Activated naive CD4-positive, alpha-beta T cell treated with anti-CD3 and anti-CD28 coated beads for 36 hours (primary cell): ENCODE measurements at regions not wholly inside any gene's neighbourhood (a gene's known extent, or its start where the extent isn't known, plus 50 kb on each side); places are given as distances from the start of the nearest gene placed in this dataset.

ENCODE experiments used
- CTCF ChIA-PET: fragments of 350-600 bp; sonication (Branson Sonifier 250); formaldehyde crosslinking; loops from one replicate; lab custom pipeline; 2021; ENCODE audit warnings: antibody characterized with exemption; lab: Charles Lee
- DNase-seq: peaks from one replicate; pipeline ENCODE4 v3.0.0-alpha.2; 2020
- H3K27ac Mint-ChIP-seq: one replicate; pipeline ENCODE4 v1.8.0; 2021; ENCODE audit warnings: mild to moderate bottlenecking, mixed read lengths
- H3K27me3 Mint-ChIP-seq: one replicate; pipeline ENCODE4 v1.8.0; 2021; ENCODE audit warnings: low read depth, mixed read lengths
- H3K36me3 Mint-ChIP-seq: one replicate; pipeline ENCODE4 v1.8.0; 2021; ENCODE audit warnings: low read depth, mixed read lengths
- H3K4me1 Mint-ChIP-seq: one replicate; pipeline ENCODE4 v1.8.0; 2021; ENCODE audit warnings: low read depth, mixed read lengths
- H3K4me3 Mint-ChIP-seq: one replicate; pipeline ENCODE4 v1.8.0; 2021; ENCODE audit warnings: mild to moderate bottlenecking, moderate library complexity, mixed read lengths
- H3K9me3 Mint-ChIP-seq: one replicate; pipeline ENCODE4 v1.8.0; 2021; ENCODE audit warnings: mixed read lengths
- intact Hi-C: fragments of 100-400 bp; cut with micrococcal nuclease; formaldehyde crosslinking; loops from one replicate; pipeline ENCODE4 v1.15.1; 2023

DNA sequence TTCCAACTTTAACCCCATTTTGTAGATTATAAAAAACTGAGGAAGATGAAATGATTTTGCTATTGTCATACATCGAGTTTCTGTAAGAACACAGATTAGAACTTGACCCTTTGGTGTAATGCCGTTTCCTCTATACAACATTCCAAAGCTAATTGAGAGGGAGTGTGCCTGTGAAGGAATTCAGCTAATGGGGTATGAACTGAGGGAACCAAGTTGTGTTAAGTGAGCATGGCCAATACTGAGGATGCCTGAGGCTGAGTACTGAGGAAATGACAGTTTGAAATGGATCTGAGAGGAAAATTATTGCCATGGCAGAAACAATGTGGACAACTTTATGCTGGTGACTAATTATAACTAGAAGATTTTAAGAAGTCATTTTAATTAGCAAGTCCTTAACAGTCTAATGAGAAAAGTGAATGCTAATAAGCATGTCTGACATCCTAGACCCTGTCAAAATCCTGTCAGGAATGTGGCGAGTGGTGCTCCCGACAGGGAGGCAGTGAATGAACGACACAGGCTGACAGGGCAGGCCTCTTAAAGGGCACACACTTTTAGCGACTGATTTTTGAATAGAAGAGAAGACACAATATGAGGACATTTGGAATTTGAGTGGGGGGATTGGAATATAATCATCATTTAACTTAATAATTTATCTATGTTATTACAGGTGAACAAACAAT, 262.5 kb downstream of the HLX start:
- peaks cover 11% of the 10 kb centered on the region for H3K27me3 Mint-ChIP-seq
- H3K9me3 Mint-ChIP-seq = no peaks in the 10 kb centered on the region
- DNase-seq = no peak
- CTCF ChIA-PET = no interaction called here
- intact Hi-C loops = no loop called here
- H3K4me1 Mint-ChIP-seq = no peaks in the 10 kb centered on the region
- H3K27ac Mint-ChIP-seq = no peak overlapping the region
- H3K36me3 Mint-ChIP-seq = no peaks in the 10 kb centered on the region
- H3K4me3 Mint-ChIP-seq = no peak overlapping the region

DNA sequence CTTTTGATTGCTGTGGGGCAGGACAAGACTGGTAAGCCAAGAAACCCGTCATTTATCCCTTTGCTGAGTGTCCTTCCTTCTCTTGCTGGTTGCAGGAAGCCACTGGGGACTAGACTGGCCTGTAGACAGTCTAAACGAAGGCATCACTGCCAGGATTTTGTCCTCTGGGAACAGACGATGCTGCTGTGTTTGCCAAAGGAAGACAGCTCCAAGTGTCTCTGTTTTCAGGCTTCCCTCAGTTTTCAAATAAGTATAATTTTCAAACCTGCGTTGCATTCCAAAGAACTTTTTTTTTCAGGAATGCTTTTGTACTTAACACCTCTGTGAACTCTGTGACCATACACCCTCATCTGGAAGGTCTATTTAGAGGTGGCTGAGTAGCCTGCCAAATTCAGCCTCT, 269.4 kb downstream of the HLX start:
- Mint-ChIP-seq H3K27me3 (peaks cover 6% of the 10 kb centered on the region), H3K4me1 (no peaks in the 10 kb centered on the region), H3K4me3 (no peak overlapping the region), H3K27ac (no peak overlapping the region), H3K36me3 (no peaks in the 10 kb centered on the region), H3K9me3 (no peaks in the 10 kb centered on the region)
- intact Hi-C loops = no loop called here
- CTCF ChIA-PET = no interaction called here
- DNase-seq = no peak

DNA sequence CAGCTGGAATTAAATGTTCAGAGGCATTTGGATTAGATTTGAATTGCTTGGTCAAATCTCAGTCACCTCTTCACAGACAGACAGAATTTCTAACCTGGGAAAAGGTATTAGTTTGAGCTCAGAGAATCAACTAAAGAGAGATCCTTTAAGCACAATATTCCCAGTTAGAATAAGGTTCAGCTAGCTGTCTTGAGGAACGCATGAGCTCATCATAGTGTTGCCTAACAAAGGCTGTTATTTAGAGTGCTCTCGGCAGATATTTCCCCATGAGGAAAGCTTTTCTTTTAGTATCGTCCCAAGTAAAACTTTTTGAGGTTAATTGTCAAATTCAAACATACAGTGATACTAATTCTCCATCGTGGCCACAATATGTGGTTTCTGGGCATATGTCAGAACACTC, 269.9 kb downstream of the HLX start:
- H3K36me3 Mint-ChIP-seq = no peaks in the 10 kb centered on the region
- H3K4me1 Mint-ChIP-seq = no peaks in the 10 kb centered on the region
- H3K27me3 Mint-ChIP-seq = peaks cover 6% of the 10 kb centered on the region
- no peak overlapping the region for H3K4me3 Mint-ChIP-seq
- no peak overlapping the region for H3K27ac Mint-ChIP-seq
- DNase-seq = no peak
- H3K9me3 Mint-ChIP-seq = no peaks in the 10 kb centered on the region
- CTCF ChIA-PET = no interaction called here
- intact Hi-C loops = no loop called here

DNA sequence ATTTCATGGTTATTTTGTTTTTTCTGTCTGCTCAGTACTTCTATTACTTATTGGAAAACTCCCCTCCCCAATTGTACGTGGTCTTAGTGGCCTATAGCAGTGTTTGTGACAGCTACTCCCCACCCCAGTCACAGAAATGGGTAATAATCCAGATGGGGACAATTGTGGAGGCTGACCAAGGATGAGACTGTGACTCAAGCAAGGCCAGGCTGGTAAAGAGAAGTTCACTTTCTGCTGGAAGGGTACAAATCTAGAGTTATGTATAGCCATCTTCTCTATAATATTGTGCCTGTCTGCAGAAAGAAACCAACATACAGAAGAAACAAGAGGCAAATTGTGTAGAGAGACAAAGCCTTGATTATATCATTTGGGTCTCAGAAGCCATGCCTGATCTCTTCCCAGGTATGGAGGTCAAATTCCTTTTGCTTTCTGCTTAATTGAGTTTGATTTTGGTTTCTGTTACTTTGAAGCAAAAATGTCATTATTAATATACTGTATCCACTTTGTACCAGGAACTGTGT, 270.4 kb downstream of the HLX start:
- CTCF ChIA-PET = no interaction called here
- intact Hi-C loops = no loop called here
- Mint-ChIP-seq H3K9me3 (no peaks in the 10 kb centered on the region), H3K4me3 (no peak overlapping the region), H3K27ac (no peak overlapping the region), H3K27me3 (peaks cover 6% of the 10 kb centered on the region), H3K4me1 (no peaks in the 10 kb centered on the region), H3K36me3 (no peaks in the 10 kb centered on the region)
- no peak for DNase-seq

DNA sequence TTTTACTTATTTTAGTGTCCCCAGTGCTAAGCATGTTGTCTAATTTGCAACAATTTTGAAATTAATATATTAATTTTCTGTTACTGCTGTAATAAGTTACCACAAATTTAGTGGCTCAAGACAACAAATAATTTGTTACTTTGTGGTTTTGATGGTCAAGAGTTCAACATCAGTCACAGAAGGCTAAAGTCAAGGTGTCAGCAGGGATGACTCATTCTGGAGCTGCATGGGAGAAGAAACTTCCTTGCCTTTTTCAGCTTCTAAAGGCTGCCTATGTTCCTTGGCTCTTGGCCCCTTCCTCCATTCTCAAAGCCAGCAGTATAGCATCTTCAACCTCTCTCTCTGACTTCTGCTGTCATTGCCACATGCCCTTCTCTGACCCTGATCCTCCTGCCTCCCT, 271.8 kb downstream of the HLX start:
- Mint-ChIP-seq H3K36me3 (no peaks in the 10 kb centered on the region), H3K9me3 (no peaks in the 10 kb centered on the region), H3K4me1 (no peaks in the 10 kb centered on the region), H3K27ac (no peak overlapping the region), H3K27me3 (peaks cover 4% of the 10 kb centered on the region), H3K4me3 (no peak overlapping the region)
- CTCF ChIA-PET = interaction anchor here (0.6 kb wide), 1 partner anchor 36 kb away, joined by 4 read pairs; no protein-coding TSS in a partner anchor
- intact Hi-C loops = no loop called here
- no peak for DNase-seq

DNA sequence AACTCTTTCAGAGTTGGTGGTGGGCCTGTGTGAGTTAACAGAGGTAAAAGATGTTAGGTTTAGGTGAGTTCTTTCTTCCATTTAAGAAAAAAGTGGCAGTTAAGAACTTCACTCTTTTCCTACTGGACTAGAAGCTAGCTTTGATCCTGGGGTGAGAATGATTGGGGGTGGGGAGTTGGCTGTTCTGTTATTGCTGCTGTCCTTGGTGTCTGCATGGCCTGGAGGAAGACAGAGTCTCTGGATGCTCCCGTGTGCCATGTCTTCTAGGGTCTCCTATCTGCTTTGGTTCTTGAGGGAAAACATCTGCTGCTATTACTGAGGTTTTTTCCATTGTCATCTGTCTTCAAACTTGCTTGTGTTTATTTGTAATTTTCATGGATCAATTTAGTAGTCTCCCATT, 275.7 kb downstream of the HLX start:
- Mint-ChIP-seq H3K27me3 (peaks cover 3% of the 10 kb centered on the region), H3K4me3 (no peak overlapping the region), H3K36me3 (no peaks in the 10 kb centered on the region), H3K27ac (no peak overlapping the region), H3K4me1 (no peaks in the 10 kb centered on the region), H3K9me3 (no peaks in the 10 kb centered on the region)
- intact Hi-C loops = no loop called here
- CTCF ChIA-PET = no interaction called here
- DNase-seq = no peak

DNA sequence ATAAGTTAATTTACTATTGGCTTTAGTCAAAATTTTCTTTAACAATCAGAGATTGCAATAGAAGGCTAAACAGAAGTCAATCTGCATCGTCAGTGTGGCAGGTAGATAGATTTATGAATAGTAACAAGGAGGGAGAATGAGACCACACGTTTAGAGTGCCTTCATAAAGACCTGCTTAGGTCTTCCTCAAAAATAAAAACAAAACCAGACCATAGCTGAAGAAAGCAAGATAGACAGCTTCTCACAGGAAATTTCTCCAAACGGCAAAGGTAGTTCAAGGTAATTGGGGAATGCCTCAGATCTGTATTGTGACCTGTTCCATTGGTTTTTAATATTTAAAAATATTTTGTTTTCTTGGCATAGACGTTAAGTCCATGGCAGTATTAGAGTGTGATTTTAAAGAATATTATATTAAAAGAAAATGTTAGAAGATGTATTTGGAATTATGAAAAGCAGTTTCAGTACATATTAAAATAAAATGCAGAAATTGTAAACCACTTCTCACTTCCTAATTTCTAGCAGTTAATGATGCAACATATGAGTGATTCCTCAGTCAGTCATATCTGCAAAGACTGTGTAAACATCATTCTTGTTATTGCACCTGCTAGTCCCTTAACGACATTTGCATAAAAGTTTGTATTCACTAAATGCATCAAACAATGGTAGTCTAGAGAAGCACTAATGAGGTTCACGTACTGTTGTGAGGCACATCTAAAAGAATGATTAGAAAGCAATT, 278.0 kb downstream of the HLX start:
- CTCF ChIA-PET = no interaction called here
- Mint-ChIP-seq H3K27me3 (peaks cover 3% of the 10 kb centered on the region), H3K4me1 (no peaks in the 10 kb centered on the region), H3K36me3 (no peaks in the 10 kb centered on the region), H3K9me3 (no peaks in the 10 kb centered on the region), H3K27ac (no peak overlapping the region), H3K4me3 (no peak overlapping the region)
- intact Hi-C loops = no loop called here
- no peak for DNase-seq

DNA sequence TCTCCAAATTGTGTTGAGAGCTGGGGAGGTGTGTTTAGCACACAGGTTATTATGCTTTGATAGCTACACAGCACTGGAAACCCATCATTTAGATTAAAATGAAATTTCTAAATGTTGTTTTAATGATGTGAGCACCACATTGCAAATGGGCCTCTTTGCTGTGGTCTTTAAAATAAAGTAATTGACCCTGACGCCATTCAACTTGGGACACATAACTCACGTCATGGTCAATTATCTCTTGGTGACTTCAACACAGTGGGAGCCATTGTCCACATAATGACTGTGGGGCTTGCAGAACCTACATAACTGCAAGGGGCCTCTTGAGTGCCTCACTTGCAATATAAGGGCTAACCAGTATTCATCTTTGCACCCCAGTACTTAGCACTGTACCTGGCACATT, 280.4 kb downstream of the HLX start:
- no peak overlapping the region for H3K27ac Mint-ChIP-seq
- no peaks in the 10 kb centered on the region for H3K4me1 Mint-ChIP-seq
- no peaks in the 10 kb centered on the region for H3K9me3 Mint-ChIP-seq
- CTCF ChIA-PET = no interaction called here
- intact Hi-C loops = no loop called here
- no peaks in the 10 kb centered on the region for H3K36me3 Mint-ChIP-seq
- DNase-seq = no peak
- H3K4me3 Mint-ChIP-seq = no peak overlapping the region
- H3K27me3 Mint-ChIP-seq = peaks cover 3% of the 10 kb centered on the region

DNA sequence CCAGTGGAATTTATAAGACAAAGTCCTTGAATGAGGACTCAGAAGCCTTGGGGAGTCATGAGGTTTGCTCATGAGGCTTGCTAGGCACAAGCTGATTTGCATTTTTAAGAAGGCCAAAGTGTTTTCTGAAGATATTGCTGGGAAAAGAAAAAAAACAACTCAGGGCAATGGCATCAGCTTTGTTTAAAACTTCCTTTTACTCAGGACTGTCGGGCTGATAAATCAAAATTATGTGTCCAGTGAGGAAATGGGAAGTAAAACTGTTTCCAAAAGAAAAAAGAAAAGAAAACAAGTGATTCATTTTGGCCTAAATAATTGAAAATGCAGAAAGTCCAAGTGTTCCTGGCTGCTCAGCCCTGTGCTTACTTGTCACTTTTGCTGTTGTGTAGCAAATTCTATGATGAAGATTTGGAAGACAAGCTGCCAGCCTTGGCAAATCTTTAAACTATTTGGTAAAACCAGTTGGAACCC, 282.4 kb downstream of the HLX start:
- Mint-ChIP-seq H3K4me3 (no peak overlapping the region), H3K27ac (no peak overlapping the region), H3K36me3 (no peaks in the 10 kb centered on the region), H3K27me3 (peaks cover 7% of the 10 kb centered on the region), H3K4me1 (no peaks in the 10 kb centered on the region), H3K9me3 (no peaks in the 10 kb centered on the region)
- no peak for DNase-seq
- CTCF ChIA-PET = no interaction called here
- intact Hi-C loops = no loop called here

DNA sequence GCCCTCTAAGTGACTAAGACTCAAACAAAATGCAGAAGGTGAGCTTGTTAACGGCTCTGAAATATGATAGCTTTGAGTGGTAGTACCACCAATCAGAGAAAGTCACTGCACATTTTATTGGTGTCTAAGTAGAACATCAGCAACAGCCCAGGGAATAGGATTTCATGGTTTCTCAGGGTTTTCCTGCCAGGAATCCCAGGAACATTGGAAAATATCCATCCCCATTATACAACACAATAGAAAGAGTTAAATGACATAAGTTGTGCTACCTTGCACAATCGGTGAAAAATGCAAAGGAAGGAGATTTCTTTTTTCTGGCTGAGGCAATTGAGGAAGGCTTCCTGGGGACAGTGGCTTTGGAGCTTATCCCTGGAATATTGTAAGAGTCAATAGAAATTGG, 283.1 kb downstream of the HLX start:
- Mint-ChIP-seq H3K4me1 (no peaks in the 10 kb centered on the region), H3K27me3 (peaks cover 7% of the 10 kb centered on the region), H3K36me3 (no peaks in the 10 kb centered on the region), H3K4me3 (no peak overlapping the region), H3K9me3 (no peaks in the 10 kb centered on the region), H3K27ac (no peak overlapping the region)
- DNase-seq = no peak
- intact Hi-C loops = no loop called here
- CTCF ChIA-PET = no interaction called here

DNA sequence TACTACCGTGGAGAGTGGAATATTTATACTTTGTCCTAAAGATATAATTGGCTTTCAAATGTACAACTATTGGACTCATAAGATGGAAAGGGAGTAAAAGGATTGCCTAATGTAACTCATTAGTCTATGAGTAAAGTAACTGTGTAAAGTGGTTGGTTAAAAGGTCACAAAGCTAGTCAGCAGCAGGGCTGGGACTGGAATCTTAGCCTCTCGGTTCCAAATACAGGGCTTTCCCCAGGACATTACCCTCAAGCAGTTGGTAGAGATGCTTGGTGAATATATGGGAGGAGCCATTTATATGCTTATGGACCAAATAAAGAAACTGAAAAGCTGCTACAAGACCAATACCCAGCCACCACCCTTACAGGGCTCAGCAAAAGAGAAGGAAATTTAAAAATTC, 283.7 kb downstream of the HLX start:
- intact Hi-C loops = no loop called here
- H3K27ac Mint-ChIP-seq = no peak overlapping the region
- no peaks in the 10 kb centered on the region for H3K9me3 Mint-ChIP-seq
- H3K4me1 Mint-ChIP-seq = no peaks in the 10 kb centered on the region
- DNase-seq = no peak
- no peaks in the 10 kb centered on the region for H3K36me3 Mint-ChIP-seq
- H3K4me3 Mint-ChIP-seq = no peak overlapping the region
- peaks cover 7% of the 10 kb centered on the region for H3K27me3 Mint-ChIP-seq
- CTCF ChIA-PET = no interaction called here

DNA sequence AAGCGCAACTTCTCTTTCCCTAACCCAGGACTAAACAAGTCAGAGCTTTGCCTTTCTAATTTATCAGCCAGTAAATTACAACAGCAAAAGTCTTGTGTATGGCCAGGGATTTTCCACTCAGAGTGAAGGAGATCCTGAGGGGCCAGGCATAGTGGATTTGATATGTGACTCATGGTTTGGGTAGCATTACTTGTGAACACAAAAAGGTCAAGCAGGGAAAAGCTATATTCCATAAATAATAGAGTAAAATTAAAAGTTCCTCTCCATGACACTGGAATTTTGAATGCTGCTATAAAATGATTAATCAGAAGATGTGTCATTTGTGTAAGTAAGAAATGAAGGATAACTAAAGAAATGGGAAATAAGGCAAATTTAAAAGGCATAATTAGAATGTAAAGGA, 284.8 kb downstream of the HLX start:
- H3K27ac Mint-ChIP-seq = no peak overlapping the region

More for the DNA sequence above, 284.8 kb downstream of the HLX start:
- no peak for DNase-seq
- Mint-ChIP-seq H3K36me3 (no peaks in the 10 kb centered on the region), H3K4me1 (no peaks in the 10 kb centered on the region), H3K27me3 (peaks cover 7% of the 10 kb centered on the region), H3K4me3 (no peak overlapping the region), H3K9me3 (no peaks in the 10 kb centered on the region)
- intact Hi-C loops = no loop called here
- CTCF ChIA-PET = no interaction called here
